ENCODE measurements at regions not wholly inside any gene's neighbourhood (a gene's known extent, or its start where the extent isn't known, plus 50 kb on each side); places are given as distances from the start of the nearest gene placed in this dataset.

- intact Hi-C loops (cut with micrococcal nuclease; ENCODE audit: unreplicated experiment) (no loop called here), in situ Hi-C loops (cut with HindIII; ENCODE audit: low pct_unique_long_range_greater_than_20kb, low sequenced_read_pairs) (no loop called here)
- DNase-seq (ENCODE audit: low read depth, low spot score) = no peak
- TF ChIP-seq, protein P1, sequence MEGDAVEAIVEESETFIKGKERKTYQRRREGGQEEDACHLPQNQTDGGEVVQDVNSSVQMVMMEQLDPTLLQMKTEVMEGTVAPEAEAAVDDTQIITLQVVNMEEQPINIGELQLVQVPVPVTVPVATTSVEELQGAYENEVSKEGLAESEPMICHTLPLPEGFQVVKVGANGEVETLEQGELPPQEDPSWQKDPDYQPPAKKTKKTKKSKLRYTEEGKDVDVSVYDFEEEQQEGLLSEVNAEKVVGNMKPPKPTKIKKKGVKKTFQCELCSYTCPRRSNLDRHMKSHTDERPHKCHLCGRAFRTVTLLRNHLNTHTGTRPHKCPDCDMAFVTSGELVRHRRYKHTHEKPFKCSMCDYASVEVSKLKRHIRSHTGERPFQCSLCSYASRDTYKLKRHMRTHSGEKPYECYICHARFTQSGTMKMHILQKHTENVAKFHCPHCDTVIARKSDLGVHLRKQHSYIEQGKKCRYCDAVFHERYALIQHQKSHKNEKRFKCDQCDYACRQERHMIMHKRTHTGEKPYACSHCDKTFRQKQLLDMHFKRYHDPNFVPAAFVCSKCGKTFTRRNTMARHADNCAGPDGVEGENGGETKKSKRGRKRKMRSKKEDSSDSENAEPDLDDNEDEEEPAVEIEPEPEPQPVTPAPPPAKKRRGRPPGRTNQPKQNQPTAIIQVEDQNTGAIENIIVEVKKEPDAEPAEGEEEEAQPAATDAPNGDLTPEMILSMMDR (IDR thresholded peaks at IDR 0.05) = no peak
- no peak for TF ChIP-seq REST (IDR thresholded peaks at IDR 0.05; ENCODE audit: insufficient read depth in 1 of 2, low read depth in 2 of 2, low read length in 1 of 2)
- TF ChIP-seq TCF7L2 (IDR thresholded peaks at IDR 0.05; ENCODE audit: low read depth, low read length) = no peak
- no peak for TF ChIP-seq SIN3A (IDR thresholded peaks at IDR 0.05; ENCODE audit: borderline replicate concordance, insufficient read depth, low read depth, low read length)
- no peak for TF ChIP-seq POLR2AphosphoS5 (IDR thresholded peaks at IDR 0.05; ENCODE audit: low read depth, low read length)
- H3K4me3 ChIP-seq (ENCODE audit: low read depth in 2 of 2, low read length in 2 of 2) = no peak overlapping the region
- ChIA-PET POLR2A (no interaction called here), CTCF (no interaction called here)
- no peaks in the 10 kb centered on the region for H3K4me1 ChIP-seq (ENCODE audit: control insufficient read depth, insufficient read depth, low read length)
- BruUV-seq (replicated peaks) = no TSS peak
- H3K9me3 ChIP-seq (ENCODE audit: control insufficient read depth, insufficient read depth, low read depth, low read length) = no peaks in the 10 kb centered on the region
- no peaks in the 10 kb centered on the region for H3K36me3 ChIP-seq (ENCODE audit: control insufficient read depth, insufficient read depth, low read length)
- H3K27me3 ChIP-seq (ENCODE audit: control insufficient read depth, insufficient read depth, low read length) = no peaks in the 10 kb centered on the region
- H3K27ac ChIP-seq (ENCODE audit: low read length) = no peak overlapping the region
- ATAC-seq = no peak
Observed at GRCh38 chr21:18089786-18090185, 154.8 kb upstream of the CHODL start.

GRCh38 chr21:18070392-18070791 is 174.2 kb upstream of the CHODL start:
- no peak for ATAC-seq
- BruUV-seq (replicated peaks) = no TSS peak
- in situ Hi-C loops (cut with HindIII; ENCODE audit: low pct_unique_long_range_greater_than_20kb, low sequenced_read_pairs) (no loop called here), intact Hi-C loops (cut with micrococcal nuclease; ENCODE audit: unreplicated experiment) (no loop called here)
- Histone ChIP-seq H3K27ac (ENCODE audit: low read length) (no peak overlapping the region), H3K27me3 (ENCODE audit: control insufficient read depth, insufficient read depth, low read length) (no peaks in the 10 kb centered on the region), H3K9me3 (ENCODE audit: control insufficient read depth, insufficient read depth, low read depth, low read length) (no peaks in the 10 kb centered on the region), H3K4me1 (ENCODE audit: control insufficient read depth, insufficient read depth, low read length) (no peaks in the 10 kb centered on the region), H3K36me3 (ENCODE audit: control insufficient read depth, insufficient read depth, low read length) (no peaks in the 10 kb centered on the region), H3K4me3 (ENCODE audit: low read depth in 2 of 2, low read length in 2 of 2) (no peak overlapping the region)
- no peak for DNase-seq (ENCODE audit: low read depth, low spot score)
- ChIA-PET POLR2A (no interaction called here), CTCF (no interaction called here)
- TF ChIP-seq REST (IDR thresholded peaks at IDR 0.05; ENCODE audit: insufficient read depth in 1 of 2, low read depth in 2 of 2, low read length in 1 of 2) = no peak
- TF ChIP-seq SIN3A (IDR thresholded peaks at IDR 0.05; ENCODE audit: borderline replicate concordance, insufficient read depth, low read depth, low read length) = no peak
- TF ChIP-seq POLR2AphosphoS5 (IDR thresholded peaks at IDR 0.05; ENCODE audit: low read depth, low read length) = no peak
- TF ChIP-seq, protein P1 (IDR thresholded peaks at IDR 0.05) = no peak
- TF ChIP-seq TCF7L2 (IDR thresholded peaks at IDR 0.05; ENCODE audit: low read depth, low read length) = no peak
